Left hindlimb (tissue), 1 donor: ENCODE measurements at regions not wholly inside any gene's neighbourhood (a gene's known extent, or its start where the extent isn't known, plus 50 kb on each side); places are given as distances from the start of the nearest gene placed in this dataset.
A peak's percentile ranks its signal among the peaks of the same experiment; 100 is the strongest.

Source experiments
- DNase-seq: peaks from one replicate; pipeline ENCODE4 v3.0.0-alpha.2; 2018

DNA sequence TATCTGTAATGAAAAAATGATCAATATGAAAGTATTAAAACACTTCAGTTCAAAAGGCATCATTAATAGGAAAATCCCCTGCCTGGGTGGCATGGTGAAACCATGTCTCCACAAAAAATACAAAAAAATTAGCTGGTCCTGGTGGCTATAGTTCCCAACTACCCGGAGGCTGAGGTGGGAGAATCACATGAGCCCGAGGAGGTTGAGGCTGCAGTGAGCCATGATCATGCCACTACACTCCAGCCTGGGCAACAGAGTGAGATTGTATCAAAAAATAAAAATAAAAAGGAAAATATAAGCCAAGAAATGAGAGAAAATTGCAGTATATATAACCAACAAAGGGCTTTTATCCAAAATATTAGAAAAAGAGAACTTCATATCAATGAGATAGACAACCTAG is 71.6 kb upstream of the MYCN start:
- DNase-seq, result no peak

GRCh38 chr2:15869396-15869795 is 71.0 kb upstream of the MYCN start:
- DNase-seq, result no peak

DNA sequence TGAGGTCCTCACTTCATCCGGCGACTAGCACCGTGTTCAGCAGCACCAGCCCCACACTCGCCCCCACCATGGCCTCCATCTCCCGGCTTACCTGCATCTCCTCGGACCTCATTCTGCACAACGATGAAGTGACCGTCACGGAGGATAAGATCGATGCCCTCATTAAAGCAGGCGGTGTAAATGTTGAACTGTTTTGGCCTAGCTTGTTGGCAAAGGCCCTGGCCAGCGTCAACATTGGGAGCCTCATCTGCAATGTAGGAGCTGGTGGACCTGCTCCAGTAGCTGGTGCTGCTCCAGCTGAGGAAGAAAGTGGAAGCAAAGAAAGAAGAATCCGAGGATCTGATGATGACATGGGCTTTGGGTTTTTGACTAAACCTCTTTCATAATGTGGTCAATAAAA is 70.5 kb upstream of the MYCN start:
- no peak for DNase-seq

DNA sequence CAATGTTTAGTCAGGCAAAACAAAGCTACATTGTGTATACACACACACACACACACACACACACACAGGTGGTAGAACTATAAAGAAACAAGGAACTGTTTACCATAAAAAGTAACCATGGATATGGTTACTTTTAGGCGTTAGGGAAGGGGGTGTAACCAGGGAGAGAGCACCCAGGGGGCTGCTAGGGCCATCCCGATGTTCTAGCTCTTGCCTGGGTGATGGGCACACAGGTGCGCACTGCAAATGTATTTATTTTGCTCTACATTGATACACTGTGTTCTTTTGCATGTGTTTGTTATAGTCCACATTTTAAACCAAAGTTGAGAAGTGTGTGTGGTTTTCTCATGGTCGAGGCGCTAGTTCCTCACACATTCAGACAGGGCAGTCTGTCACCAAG is 69.8 kb upstream of the MYCN start:
- DNase-seq, result no peak

- no peak for DNase-seq
These were observed 69.0 kb upstream of the MYCN start for GRCh38 chr2:15871239-15871783.

GRCh38 chr2:15872854-15873253 is 67.5 kb upstream of the MYCN start:
- no peak for DNase-seq

GRCh38 chr2:15874321-15874720 is 66.0 kb upstream of the MYCN start:
- no peak for DNase-seq

- DNase-seq, result no peak
These were observed 65.2 kb upstream of the MYCN start for GRCh38 chr2:15874854-15875804.

DNA sequence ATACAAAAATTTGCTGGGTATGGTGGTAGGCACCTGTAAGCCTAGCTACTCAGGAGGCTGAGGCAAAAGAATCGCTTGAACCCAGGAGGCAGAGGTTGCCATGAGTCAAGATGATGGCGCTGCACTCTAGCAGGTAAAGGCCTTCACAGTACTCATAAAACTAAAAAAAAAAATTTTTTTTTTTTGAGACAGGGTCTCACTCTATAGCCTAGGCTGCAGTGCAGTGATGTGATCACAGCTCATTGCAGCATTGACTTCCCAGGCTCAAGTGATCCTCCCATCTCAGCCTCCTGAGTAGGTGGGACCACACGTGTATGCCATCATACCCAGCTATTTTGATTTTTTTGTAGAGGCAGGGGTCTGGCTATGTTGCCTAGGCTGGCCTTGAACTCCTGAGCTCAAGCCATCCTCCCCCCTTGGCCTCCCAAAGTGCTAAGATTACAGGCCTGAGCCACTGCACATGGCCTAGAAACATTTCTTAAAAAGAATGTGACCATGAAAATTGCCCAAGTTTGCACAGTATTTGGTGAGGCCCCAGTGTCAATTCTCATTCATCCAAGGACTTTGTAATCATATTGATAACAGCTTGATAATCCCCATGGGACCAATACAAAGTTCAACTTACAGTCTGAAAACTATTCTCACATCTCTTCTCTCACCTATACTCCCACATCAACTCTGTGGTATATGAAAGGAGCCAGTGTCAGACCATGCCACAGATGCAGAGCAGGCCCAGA is 64.2 kb upstream of the MYCN start:
- DNase-seq, result no peak

DNA sequence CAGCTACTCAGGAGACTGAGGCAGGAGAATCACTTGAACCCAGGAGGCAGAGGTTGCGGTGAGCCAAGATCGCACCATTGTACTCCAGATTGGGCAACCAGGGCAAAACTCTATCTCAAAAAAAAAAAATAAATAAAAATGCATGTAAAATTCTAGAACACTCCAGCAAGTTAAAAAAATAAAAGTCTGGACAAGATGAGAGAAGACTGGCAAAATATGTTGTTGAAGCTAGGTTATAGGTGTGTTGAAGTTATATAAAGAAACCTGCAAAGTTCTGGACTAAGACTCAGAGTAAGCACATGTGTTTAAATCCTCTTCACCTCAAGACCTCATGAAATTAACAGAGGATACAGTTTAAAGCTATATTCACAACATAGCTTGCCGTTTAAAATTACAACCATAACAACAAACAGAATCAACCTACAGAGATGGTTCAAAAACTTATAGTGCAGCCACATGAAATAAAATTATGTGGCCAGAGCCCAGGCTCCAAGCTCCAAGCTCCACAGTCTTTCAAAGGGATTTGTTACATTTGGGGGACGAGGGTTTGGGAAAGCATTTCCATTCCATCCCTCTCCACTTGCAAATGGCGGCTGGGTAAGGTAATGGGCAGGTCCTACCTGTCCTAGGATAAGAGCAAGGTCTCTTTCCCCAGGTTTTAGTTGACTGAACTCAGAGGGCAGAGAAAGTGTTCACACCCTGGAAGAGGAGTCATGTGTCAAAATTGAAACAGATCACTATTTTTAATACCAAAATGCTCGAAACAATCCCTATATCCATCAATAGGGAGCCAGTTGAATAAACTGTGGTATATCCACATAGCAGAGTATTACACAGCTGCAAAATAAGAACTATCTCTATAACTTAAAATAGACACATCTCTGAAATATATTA is 59.9 kb upstream of the MYCN start:
- DNase-seq, result no peak

- no peak for DNase-seq
These were observed 59.3 kb upstream of the MYCN start for GRCh38 chr2:15881120-15881433.

- no peak for DNase-seq
These were observed 58.7 kb upstream of the MYCN start for GRCh38 chr2:15881676-15882075.

- DNase-seq, result no peak
These were observed 57.4 kb upstream of the MYCN start for GRCh38 chr2:15882761-15883497.

GRCh38 chr2:15883684-15884083 is 56.7 kb upstream of the MYCN start:
- no peak for DNase-seq

DNA sequence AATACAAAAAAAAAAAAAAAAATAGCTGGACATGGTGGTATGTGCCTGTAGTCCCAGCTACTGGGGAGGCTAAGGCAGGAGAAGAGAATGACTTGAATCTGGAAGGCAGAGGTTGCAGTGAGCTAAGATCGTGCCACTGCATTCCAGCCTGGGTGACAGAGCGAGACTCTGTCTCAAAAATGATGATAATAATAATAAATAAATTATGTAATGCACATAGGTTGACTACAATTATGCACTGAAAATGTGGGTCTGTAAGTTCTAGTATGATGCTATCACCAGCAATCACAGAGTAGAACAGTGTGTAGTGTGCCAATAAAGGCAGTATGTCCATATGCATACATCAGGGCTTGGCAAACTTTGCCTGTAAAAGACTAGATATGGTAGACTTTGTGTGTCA is 55.6 kb upstream of the MYCN start:
- no peak for DNase-seq

GRCh38 chr2:15886231-15886630 is 54.1 kb upstream of the MYCN start:
- DNase-seq, result no peak

DNA sequence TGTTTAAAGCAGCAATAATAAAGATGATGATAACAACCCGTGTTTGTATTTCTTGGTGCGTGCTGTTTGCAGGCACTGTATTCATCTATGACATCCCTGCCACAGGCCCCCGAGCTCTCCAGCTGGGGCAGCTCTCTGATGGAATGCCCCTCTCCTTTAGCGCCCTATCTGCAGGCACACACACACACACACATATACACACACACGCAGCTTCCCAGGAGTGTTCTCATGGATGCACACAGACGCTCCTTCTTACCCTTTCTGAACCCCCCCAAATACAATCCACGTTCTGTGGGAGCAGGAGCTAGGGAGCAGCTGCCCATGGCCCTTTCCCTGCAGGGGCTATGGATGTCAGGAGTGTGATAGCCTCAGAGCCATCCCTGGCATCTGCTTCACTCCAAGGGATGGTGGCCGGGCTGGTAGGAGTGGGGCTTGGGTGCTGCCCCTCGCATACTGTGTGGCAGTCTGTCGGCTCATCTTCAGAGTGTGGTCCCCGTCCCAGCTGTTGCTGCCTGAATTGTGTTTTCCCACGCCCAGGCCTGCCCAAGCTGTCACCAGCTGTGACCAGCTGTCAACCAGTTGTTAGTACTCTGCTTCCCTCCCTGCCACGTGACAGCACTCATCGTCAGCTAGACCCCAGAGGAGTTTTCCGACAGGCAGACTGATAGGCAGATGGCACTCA is 50.8 kb upstream of the MYCN start:
- DNase-seq, result peak; percentile 69

- no peak for DNase-seq
These were observed 50.1 kb upstream of the MYCN start for GRCh38 chr2:15890124-15890754.
